Frontal cortex (tissue), 3 donors: ENCODE measurements at regions not wholly inside any gene's neighbourhood (a gene's known extent, or its start where the extent isn't known, plus 50 kb on each side); places are given as distances from the start of the nearest gene placed in this dataset.
"Not testable (repeated sequence)": the region's sequence is repeated elsewhere in the genome, so short reads cannot be mapped to it uniquely, and the experiment has no call there.

ENCODE experiments used
- DNase-seq, 2 donors: peaks; one replicate each; pipeline ENCODE4 v3.0.0; 2012; ENCODE audit warnings: low spot score in 2 of 2
- FAIRE-seq: peaks from 2 replicates; lab custom pipeline; 2012; peaks lifted over from hg19 to GRCh38; lab: Jason Lieb, UNC
- donor health status: control.
- donor health status: control.
- donor health status: control.

- FAIRE-seq (no peak), DNase-seq (no peak)
These were observed 228.5 kb downstream of the ZNF326 start for GRCh38 chr1:90223401-90223800.

- DNase-seq: no peak
- FAIRE-seq: no peak
These were observed 226.2 kb downstream of the ZNF326 start for GRCh38 chr1:90220941-90221693.

GRCh38 chr1:90220496-90220895, 225.6 kb downstream of the ZNF326 start:
- no peak for DNase-seq
- no peak for FAIRE-seq

DNA sequence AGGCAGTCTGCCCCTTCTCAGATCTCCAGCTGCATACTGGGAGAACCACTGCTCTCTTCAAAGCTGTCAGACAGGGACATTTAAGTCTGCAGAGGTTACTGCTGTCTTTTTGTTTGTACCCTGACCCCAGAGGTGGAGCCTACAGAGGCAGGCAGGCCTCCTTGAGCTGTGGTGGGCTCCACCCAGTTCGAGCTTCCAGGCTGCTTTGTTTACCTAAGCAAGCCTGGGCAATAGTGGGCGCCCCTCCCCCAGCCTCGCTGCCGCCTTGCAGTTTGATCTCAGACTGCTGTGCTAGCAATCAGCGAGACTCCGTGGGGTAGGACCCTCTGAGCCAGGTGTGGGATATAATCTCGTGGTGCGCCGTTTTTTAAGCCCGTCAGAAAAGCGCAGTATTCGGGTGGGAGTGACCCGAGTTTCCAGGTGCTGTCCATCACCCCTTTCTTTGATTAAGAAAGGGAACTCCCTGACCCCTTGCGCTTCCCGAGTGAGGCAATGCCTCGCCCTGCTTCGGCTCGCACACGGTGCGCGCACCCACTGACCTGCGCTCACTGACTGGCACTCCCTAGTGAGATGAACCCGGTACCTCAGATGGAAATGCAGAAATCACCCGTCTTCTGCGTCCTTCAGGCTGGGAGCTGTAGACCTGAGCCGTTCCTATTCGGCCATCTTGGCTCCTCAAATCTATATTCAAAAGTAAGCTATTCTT, 224.4 kb downstream of the ZNF326 start:
- not testable (repeated sequence) for DNase-seq, FAIRE-seq

DNA sequence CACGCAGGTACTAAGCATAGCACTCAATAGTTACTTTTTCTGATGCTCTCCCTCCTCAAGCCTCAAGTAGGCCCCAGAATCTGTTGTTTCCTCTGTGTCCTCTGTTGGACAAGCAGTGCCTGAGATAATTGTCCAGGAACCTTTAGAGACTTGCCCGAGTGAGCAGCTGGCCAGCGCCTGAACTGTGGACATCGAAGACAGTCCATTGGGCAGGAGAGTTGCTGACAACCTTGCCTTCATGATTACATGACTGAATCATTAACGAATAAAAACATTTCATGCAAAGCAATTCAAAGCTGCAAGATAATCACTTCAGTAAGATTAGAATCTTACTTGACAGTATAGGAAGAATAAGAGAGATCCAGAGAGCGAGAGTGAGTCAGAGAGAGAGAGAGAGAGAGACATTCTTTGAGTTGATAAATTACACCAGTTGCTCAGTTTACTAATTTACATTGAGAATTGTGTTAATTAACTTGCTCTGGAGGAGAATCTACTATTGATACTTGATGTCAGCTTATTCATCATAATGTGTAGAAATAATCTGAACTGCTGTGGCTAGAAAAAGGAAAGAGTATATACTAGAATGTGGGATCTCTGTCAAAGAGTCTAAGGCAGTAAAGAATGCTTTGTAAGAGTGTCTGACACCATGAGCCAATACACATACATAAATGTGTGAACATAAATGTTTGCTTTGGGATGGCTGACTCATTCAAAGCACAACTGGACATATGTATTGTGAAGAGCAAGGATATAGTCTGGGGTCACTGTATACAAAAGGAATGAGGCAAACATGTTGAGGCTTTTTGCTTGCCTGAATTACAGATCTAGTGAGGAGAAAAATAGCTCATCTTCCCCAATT, 216.0 kb downstream of the ZNF326 start:
- DNase-seq: no peak
- FAIRE-seq: no peak

DNA sequence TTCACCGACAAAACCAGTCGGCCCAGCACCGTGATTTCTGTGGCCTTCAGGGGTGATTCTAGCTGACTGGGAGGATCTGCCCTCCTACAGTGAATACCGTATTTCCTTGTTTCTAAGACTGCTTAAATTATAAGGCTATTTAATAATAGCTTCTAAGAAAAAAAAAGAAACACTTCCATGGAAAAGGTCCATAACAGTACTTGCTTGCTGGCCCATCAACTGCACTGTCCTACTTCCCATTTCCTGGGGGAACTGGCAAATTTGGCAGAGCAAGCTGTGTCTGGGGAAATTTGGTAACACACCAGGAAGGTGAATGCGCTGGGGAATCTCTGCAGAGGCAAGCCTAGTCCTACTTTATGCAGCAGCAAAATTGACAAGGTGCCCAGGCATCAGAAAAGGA, 214.0 kb downstream of the ZNF326 start:
- FAIRE-seq (no peak), DNase-seq (no peak)

- FAIRE-seq (no peak), DNase-seq (no peak)
These were observed 211.3 kb downstream of the ZNF326 start for GRCh38 chr1:90206260-90206659.

DNA sequence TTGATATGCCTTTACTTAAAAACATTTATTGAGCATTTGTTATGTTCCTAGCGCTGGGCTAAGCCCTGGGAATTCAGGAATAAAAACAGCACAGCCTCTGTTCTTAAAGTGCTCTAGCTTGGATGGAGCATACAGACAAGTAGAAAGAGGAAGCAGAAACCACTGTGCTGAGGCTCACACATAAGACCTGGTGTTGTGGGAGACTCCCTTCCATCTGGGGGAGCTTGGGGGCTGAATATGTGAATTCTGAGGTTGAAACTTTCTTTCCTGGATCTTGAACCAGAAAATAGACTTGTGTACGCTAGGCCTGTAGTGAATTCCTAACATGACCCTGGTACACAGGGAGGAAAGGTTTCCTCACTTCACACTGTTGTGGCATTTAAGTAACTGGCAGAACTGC, 209.9 kb downstream of the ZNF326 start:
- FAIRE-seq: no peak
- no peak for DNase-seq

DNA sequence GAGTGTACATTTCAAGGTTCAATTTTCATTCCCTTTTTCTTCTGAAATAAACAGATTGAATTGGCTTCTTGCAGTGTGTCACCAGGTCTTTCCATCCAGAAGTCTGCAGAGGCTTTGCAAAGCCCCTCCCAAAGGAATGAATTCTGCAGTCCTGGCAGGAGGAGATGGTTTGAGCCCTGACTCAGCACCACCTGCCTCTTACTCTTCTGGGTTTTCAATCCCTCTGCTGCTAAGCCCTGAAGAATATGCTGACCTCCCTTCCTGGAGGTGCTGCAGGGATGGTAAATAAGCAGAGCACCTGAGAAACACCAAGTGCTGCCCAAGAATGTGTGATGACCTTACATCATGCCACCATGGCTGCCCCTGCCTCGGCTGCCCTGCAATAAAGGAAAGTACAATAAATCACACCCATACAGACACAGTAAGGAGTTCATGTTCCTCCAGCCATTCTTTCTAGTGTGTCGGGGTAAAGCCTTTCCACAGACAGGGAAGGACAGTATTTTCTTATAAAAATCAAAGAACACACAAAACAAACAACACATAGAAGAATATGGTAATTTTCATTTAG, 209.2 kb downstream of the ZNF326 start:
- DNase-seq: no peak
- FAIRE-seq: no peak

GRCh38 chr1:90201467-90202358, 206.8 kb downstream of the ZNF326 start:
- FAIRE-seq: no peak

GRCh38 chr1:90200646-90201205, 205.8 kb downstream of the ZNF326 start:
- FAIRE-seq (no peak), DNase-seq (no peak)

More at GRCh38 chr1:90201467-90202358, 206.8 kb downstream of the ZNF326 start:
- no peak for DNase-seq

DNA sequence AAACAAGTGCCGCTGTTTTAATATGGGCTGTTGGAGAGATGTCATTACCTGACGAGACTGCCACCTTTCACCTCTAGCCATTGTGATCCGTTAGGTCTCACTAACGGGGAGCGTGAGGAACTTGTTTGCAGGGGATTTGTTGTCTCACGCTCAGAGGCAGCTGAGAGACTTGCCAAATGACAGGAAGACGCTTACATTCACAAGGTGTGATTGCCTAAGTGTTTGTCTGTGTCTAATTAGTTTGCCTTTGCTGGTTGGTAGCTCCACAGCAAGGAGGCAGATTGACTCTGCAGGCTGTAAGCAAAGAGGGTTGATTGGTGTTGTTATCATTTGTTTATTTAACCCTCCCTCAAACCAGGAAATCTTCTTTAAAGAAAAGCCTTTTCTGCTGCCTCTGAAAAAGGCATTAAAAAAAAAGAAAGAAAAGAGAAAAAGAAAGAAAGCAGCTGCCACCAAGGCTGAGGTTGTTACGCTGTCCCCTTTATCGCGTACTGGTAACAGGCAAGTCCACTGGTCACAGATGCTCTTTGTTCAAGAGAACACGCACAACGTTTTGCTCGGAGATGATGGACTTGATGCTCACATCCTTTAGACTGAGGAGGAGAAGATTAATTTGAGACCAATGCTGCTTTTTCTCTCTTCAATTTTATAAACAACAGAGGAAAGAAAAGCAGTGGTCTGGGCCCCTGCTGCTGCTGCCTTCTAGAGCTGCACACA, 203.9 kb downstream of the ZNF326 start:
- DNase-seq (no peak), FAIRE-seq (no peak)

- FAIRE-seq: no peak
- DNase-seq: no peak
These were observed 198.2 kb downstream of the ZNF326 start for GRCh38 chr1:90193116-90193515.

DNA sequence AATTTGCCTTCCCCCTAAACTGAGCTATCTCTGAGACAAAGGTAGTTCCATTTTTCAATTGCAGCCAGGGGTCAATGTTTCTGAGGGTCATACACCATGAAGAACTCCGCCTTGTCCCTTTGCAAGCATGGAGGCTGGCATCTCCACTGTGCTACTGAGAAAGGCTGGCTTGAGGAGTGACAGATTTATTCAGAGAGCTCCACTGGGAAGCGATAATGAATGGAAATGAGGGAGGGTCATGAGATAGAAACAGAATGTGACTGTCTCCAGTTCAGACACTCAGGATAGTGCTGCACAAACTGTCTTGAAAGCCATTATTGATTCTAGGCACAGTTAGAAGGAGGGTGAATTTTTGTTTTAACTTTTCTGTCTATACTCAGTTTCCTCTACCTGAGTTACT, 197.5 kb downstream of the ZNF326 start:
- FAIRE-seq (no peak), DNase-seq (no peak)

- FAIRE-seq (no peak), DNase-seq (no peak)
These were observed 195.6 kb downstream of the ZNF326 start for GRCh38 chr1:90190523-90190922.

- FAIRE-seq: no peak
- DNase-seq: no peak
These were observed 195.0 kb downstream of the ZNF326 start for GRCh38 chr1:90189889-90190288.

- FAIRE-seq: no peak
- no peak for DNase-seq
These were observed 192.3 kb downstream of the ZNF326 start for GRCh38 chr1:90187323-90187585.

DNA sequence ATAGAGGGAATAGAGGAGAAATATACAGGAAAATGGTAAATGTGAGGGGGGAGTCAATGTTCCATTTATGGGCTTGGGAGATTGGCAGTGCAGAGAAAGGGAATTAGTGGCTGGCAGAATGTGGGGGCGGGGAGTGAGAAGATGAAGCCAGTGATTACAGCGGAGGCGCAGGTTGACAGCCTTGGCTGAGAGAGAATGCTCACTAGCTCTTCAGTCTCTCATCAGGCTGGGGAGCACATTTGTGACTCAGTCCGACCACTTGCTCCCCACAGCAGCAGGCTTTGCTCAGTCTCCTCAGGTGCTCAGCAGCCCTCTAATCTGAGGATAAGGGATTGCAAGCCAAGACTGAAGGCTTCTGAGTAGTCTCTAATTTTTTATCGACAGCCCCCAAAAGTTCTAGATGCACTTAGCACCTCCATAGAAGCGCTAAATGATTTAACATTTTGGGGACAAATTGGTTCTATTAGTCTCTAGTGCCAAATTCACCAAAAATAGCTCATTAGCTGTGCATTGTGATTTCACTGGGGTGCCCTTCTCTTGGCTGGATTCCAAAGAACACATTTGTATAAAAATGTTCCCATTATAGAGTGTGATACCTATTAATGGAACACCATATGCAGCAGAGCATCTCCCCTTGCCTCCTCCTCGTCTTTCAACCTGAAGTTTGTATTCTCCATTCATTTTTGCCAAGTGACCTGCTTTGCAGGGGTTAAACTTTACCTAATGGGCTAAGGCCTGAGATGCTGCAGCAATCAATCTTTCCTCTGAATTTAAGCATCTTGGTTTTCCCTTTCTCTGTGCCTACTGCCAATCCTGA, 191.8 kb downstream of the ZNF326 start:
- FAIRE-seq: no peak

More for the DNA sequence above, 191.8 kb downstream of the ZNF326 start:
- DNase-seq: peak in 1 of 2 donors; percentile 6
